Neural cell (in vitro differentiated cells): ENCODE measurements at regions not wholly inside any gene's neighbourhood (a gene's known extent, or its start where the extent isn't known, plus 50 kb on each side); places are given as distances from the start of the nearest gene placed in this dataset.

Experiments used
- H2AFZ ChIP-seq: fragments of 200-600, 300-800 bp; sonication (generic), shearing (Covaris generic); 2 replicates; pipeline ENCODE4 v1.6.0; 2014; ENCODE audit warnings: low read depth, mild to moderate bottlenecking, antibody characterized with exemption, low read length, moderate library complexity
- H3F3A ChIP-seq: fragments of 200-600 bp; shearing (Covaris generic); 2 replicates; pipeline ENCODE4 v1.6.1; 2016; ENCODE audit warnings: mild to moderate bottlenecking, moderate library complexity, mixed read lengths, antibody characterized with exemption, low read length; ENCODE audit not compliant: insufficient read depth, poor library complexity, severe bottlenecking
- H3K27ac ChIP-seq: fragments of 200-600, 300-800 bp; sonication (generic), shearing (Covaris generic); 2 replicates; pipeline ENCODE4 v1.5.1; 2014; ENCODE audit warnings: mild to moderate bottlenecking, low read length, moderate library complexity
- H3K27me3 ChIP-seq: fragments of 300-800, 200-600 bp; sonication (generic), shearing (Covaris generic); 2 replicates; pipeline ENCODE4 v1.6.0; 2014; ENCODE audit warnings: mild to moderate bottlenecking, low read depth, low read length, moderate library complexity; ENCODE audit not compliant: insufficient read depth
- H3K36me3 ChIP-seq: fragments of 300-800, 200-600 bp; sonication (generic), shearing (Covaris generic); 2 replicates; pipeline ENCODE4 v1.5.1; 2014; ENCODE audit warnings: mild to moderate bottlenecking, antibody characterized with exemption, low read length, moderate library complexity; ENCODE audit not compliant: insufficient read depth
- H3K4me2 ChIP-seq: fragments of 300-800, 200-600 bp; sonication (generic), shearing (Covaris generic); 2 replicates; pipeline ENCODE4 v1.6.0; 2014; ENCODE audit warnings: mild to moderate bottlenecking, low read length
- H3K4me3 ChIP-seq: fragments of 300-800, 200-600 bp; sonication (generic), shearing (Covaris generic); 2 replicates; pipeline ENCODE4 v1.5.1; 2014; ENCODE audit warnings: mild to moderate bottlenecking, low read length, moderate library complexity
- H3K79me2 ChIP-seq: fragments of 200-600 bp; shearing (Covaris generic); replicated peaks from 2 replicates; pipeline ENCODE4 v1.6.0; 2014; ENCODE audit warnings: mild to moderate bottlenecking, low read length, moderate library complexity; ENCODE audit not compliant: insufficient read depth
- H3K9ac ChIP-seq: fragments of 300-800, 200-600 bp; sonication (generic), shearing (Covaris generic); 2 replicates; pipeline ENCODE4 v1.6.1; 2016; ENCODE audit warnings: mild to moderate bottlenecking, low read length, mixed read lengths
- H3K9me2 ChIP-seq: fragments of 200-600 bp; shearing (Covaris generic); 2 replicates; pipeline ENCODE4 v1.6.1; 2016; ENCODE audit warnings: mild to moderate bottlenecking, low read length, mixed read lengths; ENCODE audit not compliant: insufficient read depth
- H3K9me3 ChIP-seq: fragments of 200-600, 300-800 bp; sonication (generic), shearing (Covaris generic); 2 replicates; pipeline ENCODE4 v1.6.1; 2016; ENCODE audit warnings: mild to moderate bottlenecking, mixed run types, low read length, moderate library complexity, mixed read lengths
- H4K20me1 ChIP-seq: fragments of 200-600 bp; shearing (Covaris generic); 2 replicates; pipeline ENCODE4 v1.6.1; 2016; ENCODE audit warnings: mild to moderate bottlenecking, mixed run types; ENCODE audit not compliant: insufficient read depth
- EP300 ChIP-seq: fragments of 450-650 bp; conservative IDR thresholded peaks from 2 replicates; pipeline ENCODE4 v1.6.1; 2014; ENCODE audit warnings: antibody characterized with exemption, mild to moderate bottlenecking, moderate library complexity; ENCODE audit not compliant: poor library complexity, severe bottlenecking
- EZH2 ChIP-seq: fragments of 200-600, 300-800 bp; shearing (Covaris generic), sonication (generic); IDR thresholded peaks from 2 replicates; pipeline ENCODE4 v1.6.1; 2014; ENCODE audit warnings: antibody characterized with exemption, low read length, borderline replicate concordance, mild to moderate bottlenecking; ENCODE audit not compliant: insufficient read depth, poor library complexity, severe bottlenecking
- MXI1 ChIP-seq: fragments of 450-650 bp; conservative IDR thresholded peaks from 2 replicates; pipeline ENCODE4 v1.6.1; 2014; ENCODE audit warnings: antibody characterized with exemption, mild to moderate bottlenecking; ENCODE audit not compliant: poor library complexity, severe bottlenecking
- POLR2AphosphoS5 ChIP-seq: IDR thresholded peaks from 2 replicates; pipeline ENCODE4 v1.6.1; 2012
- RAD21 ChIP-seq: fragments of 450-650 bp; conservative IDR thresholded peaks from 2 replicates; pipeline ENCODE4 v1.6.1; 2014; ENCODE audit warnings: antibody characterized with exemption, mild to moderate bottlenecking, moderate library complexity
- REST ChIP-seq: IDR thresholded peaks from 2 replicates; pipeline ENCODE4 v1.6.1; 2012; ENCODE audit warnings: borderline replicate concordance
- SMC3 ChIP-seq: fragments of 450-650 bp; conservative IDR thresholded peaks from 2 replicates; pipeline ENCODE4 v1.6.1; 2014; ENCODE audit warnings: antibody characterized with exemption, mild to moderate bottlenecking, moderate library complexity; ENCODE audit not compliant: poor library complexity
- TAF1 ChIP-seq: IDR thresholded peaks from 2 replicates; pipeline ENCODE4 v1.6.1; 2012; ENCODE audit warnings: low read depth
- TF ChIP-seq, protein P1 (sequence below): fragments of 450-650 bp; IDR thresholded peaks from 2 replicates; pipeline ENCODE4 v1.5.1; 2014; ENCODE audit warnings: antibody characterized with exemption, mild to moderate bottlenecking, moderate library complexity; ENCODE audit not compliant: poor library complexity, severe bottlenecking

DNA sequence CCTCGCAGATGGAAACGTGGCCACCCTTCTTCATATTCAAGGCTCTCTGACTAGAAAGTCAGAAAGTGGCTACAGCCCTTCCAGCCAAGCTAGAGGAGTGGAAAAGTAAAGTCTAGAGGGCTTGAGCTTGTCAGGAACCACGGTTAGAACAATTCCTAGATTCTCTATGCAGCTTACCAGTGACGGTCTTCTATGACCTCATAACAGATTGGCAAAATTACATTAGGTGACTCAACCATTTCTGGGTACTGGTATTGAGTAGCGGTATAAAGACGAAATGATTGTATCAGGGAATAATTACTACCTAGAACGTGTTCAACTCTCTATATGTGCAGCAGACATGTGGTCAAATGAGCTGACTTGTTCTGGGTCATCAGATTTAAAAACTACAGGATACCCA is 155.0 kb upstream of the RUNX1 start:
- Histone ChIP-seq H3K27ac (no peak overlapping the region), H2AFZ (no peak overlapping the region), H3F3A (no peaks in the 10 kb centered on the region), H3K9ac (no peak overlapping the region), H3K79me2 (no peaks in the 10 kb centered on the region), H3K4me2 (no peak overlapping the region), H3K36me3 (no peaks in the 10 kb centered on the region), H3K9me2 (no peaks in the 10 kb centered on the region), H4K20me1 (no peaks in the 10 kb centered on the region), H3K9me3 (no peaks in the 10 kb centered on the region), H3K27me3 (no peaks in the 10 kb centered on the region), H3K4me3 (no peak overlapping the region)
- no peak for TF ChIP-seq RAD21
- TF ChIP-seq SMC3, result no peak
- TF ChIP-seq POLR2AphosphoS5, result no peak
- no peak for TF ChIP-seq EZH2
- no peak for TF ChIP-seq MXI1
- TF ChIP-seq EP300, result no peak
- TF ChIP-seq TAF1, result no peak
- no peak for TF ChIP-seq REST
- TF ChIP-seq, protein P1, sequence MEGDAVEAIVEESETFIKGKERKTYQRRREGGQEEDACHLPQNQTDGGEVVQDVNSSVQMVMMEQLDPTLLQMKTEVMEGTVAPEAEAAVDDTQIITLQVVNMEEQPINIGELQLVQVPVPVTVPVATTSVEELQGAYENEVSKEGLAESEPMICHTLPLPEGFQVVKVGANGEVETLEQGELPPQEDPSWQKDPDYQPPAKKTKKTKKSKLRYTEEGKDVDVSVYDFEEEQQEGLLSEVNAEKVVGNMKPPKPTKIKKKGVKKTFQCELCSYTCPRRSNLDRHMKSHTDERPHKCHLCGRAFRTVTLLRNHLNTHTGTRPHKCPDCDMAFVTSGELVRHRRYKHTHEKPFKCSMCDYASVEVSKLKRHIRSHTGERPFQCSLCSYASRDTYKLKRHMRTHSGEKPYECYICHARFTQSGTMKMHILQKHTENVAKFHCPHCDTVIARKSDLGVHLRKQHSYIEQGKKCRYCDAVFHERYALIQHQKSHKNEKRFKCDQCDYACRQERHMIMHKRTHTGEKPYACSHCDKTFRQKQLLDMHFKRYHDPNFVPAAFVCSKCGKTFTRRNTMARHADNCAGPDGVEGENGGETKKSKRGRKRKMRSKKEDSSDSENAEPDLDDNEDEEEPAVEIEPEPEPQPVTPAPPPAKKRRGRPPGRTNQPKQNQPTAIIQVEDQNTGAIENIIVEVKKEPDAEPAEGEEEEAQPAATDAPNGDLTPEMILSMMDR, result no peak

DNA sequence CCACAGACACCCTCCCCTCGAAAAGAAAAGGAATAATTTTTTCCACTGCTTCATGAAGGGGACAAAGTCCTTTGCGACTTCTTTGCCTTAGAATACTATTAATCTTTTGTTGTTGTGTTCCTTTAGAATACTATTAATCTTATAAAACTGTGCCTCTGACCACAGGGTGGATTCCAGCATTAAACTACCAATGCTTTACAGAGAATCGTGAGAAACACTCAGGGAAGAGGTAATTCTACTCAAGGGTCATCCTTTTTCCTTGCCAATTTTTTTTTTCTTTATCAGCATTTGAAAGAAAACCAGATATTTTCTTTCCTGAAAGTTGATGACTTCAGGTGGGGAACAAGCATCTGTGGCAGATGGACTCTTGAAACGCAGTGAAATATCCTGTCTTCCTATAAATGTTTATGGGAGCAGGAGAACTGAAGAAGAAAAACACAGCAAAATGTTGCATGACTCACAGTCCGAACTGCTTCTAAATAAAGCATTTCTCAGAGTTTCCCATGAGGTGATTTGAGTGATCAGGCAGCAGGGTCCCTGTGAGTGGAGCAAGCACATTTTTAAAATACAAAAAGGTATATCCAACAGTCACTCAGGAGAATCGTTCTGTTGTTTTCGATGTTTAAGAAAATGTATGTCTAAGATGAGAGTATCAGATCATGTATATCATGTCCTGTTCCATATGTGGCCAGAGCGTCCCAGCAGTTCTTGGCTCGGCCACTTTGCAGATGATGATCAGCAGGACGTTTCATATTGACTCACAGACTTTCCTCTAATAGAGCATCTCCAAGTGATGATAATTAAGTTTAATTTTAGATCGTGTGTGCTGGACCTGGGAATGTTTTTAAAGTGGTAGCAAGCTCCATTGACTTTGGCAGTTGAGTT is 154.2 kb upstream of the RUNX1 start:
- Histone ChIP-seq H4K20me1 (no peaks in the 10 kb centered on the region), H3K79me2 (no peaks in the 10 kb centered on the region), H3K9me3 (no peaks in the 10 kb centered on the region), H3K27me3 (no peaks in the 10 kb centered on the region), H3K4me3 (no peak overlapping the region), H3K27ac (no peak overlapping the region), H3K9ac (no peak overlapping the region), H2AFZ (no peak overlapping the region), H3K4me2 (no peak overlapping the region), H3K9me2 (no peaks in the 10 kb centered on the region), H3F3A (no peaks in the 10 kb centered on the region), H3K36me3 (no peaks in the 10 kb centered on the region)
- TF ChIP-seq REST, result no peak
